Left ventricle myocardium inferior (tissue), 1 donor: ENCODE measurements at regions not wholly inside any gene's neighbourhood (a gene's known extent, or its start where the extent isn't known, plus 50 kb on each side); places are given as distances from the start of the nearest gene placed in this dataset.
"Not testable (repeated sequence)": the region's sequence is repeated elsewhere in the genome, so short reads cannot be mapped to it uniquely, and the experiment has no call there.

Experiments
- DNase-seq: peaks from one replicate; pipeline ENCODE4 v3.0.0-alpha.2; 2020
- H3K27ac ChIP-seq: fragments of 200-600 bp; replicated peaks from 2 replicates; pipeline ENCODE4 v1.8.0; 2021
- H3K27me3 ChIP-seq: fragments of 200-600 bp; 2 replicates; pipeline ENCODE4 v1.8.0; 2021; ENCODE audit warnings: low read depth
- H3K36me3 ChIP-seq: fragments of 200-600 bp; 2 replicates; pipeline ENCODE4 v1.8.0; 2021
- H3K4me1 ChIP-seq: fragments of 200-600 bp; 2 replicates; pipeline ENCODE4 v1.8.0; 2021
- H3K4me3 ChIP-seq: fragments of 200-600 bp; 2 replicates; pipeline ENCODE4 v1.8.0; 2021; ENCODE audit warnings: mild to moderate bottlenecking, moderate library complexity
- H3K9me3 ChIP-seq: fragments of 200-600 bp; replicated peaks from 2 replicates; pipeline ENCODE4 v1.8.0; 2021
- intact Hi-C: fragments of 100-400 bp; cut with micrococcal nuclease; formaldehyde crosslinking; loops from one replicate; pipeline ENCODE4 v1.11.0; 2022
- TF ChIP-seq, protein P1 (sequence below): fragments of 200-600 bp; IDR thresholded peaks from 2 replicates; pipeline ENCODE4 v1.8.0; 2021; ENCODE audit warnings: antibody characterized with exemption, mild to moderate bottlenecking, borderline replicate concordance
- donor health status: DM: no; HTN: yes; CAD: no; lungs with severe emphysema.

GRCh38 chr16:66088681-66089080, 277.8 kb upstream of the CDH5 start:
- Histone ChIP-seq H3K4me1 (no peaks in the 10 kb centered on the region), H3K4me3 (no peak overlapping the region), H3K27me3 (no peaks in the 10 kb centered on the region), H3K9me3 (no peaks in the 10 kb centered on the region), H3K27ac (no peak overlapping the region), H3K36me3 (no peaks in the 10 kb centered on the region)
- intact Hi-C loops, result no loop called here
- TF ChIP-seq, protein P1, sequence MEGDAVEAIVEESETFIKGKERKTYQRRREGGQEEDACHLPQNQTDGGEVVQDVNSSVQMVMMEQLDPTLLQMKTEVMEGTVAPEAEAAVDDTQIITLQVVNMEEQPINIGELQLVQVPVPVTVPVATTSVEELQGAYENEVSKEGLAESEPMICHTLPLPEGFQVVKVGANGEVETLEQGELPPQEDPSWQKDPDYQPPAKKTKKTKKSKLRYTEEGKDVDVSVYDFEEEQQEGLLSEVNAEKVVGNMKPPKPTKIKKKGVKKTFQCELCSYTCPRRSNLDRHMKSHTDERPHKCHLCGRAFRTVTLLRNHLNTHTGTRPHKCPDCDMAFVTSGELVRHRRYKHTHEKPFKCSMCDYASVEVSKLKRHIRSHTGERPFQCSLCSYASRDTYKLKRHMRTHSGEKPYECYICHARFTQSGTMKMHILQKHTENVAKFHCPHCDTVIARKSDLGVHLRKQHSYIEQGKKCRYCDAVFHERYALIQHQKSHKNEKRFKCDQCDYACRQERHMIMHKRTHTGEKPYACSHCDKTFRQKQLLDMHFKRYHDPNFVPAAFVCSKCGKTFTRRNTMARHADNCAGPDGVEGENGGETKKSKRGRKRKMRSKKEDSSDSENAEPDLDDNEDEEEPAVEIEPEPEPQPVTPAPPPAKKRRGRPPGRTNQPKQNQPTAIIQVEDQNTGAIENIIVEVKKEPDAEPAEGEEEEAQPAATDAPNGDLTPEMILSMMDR, result no peak
- DNase-seq, result no peak

GRCh38 chr16:66087308-66087707, 279.2 kb upstream of the CDH5 start:
- intact Hi-C loops, result no loop called here
- Histone ChIP-seq H3K27ac (no peak overlapping the region), H3K36me3 (no peaks in the 10 kb centered on the region), H3K4me3 (no peak overlapping the region), H3K27me3 (no peaks in the 10 kb centered on the region), H3K9me3 (no peaks in the 10 kb centered on the region), H3K4me1 (no peaks in the 10 kb centered on the region)
- TF ChIP-seq, protein P1, result no peak
- DNase-seq, result no peak

DNA sequence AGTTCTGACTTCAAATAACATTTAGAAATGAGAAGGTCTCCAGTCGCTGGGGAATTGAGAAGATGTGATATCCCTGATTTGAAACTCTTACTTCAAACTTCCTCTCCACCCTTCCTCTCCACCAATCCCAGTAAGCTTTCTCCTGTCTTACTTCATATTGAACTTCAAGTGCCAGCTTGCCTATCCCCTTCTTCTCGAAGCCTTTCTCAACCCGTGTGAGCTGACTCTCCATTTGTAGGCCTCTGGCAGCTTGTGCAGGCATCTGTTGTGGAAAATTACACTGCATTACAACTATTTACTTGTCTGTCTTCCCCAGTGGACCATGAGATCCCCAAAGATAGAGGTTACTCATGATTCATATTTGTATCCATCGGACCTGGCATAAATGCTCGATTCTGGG, 280.8 kb upstream of the CDH5 start:
- H3K4me3 ChIP-seq, result no peak overlapping the region
- TF ChIP-seq, protein P1, result no peak

DNA sequence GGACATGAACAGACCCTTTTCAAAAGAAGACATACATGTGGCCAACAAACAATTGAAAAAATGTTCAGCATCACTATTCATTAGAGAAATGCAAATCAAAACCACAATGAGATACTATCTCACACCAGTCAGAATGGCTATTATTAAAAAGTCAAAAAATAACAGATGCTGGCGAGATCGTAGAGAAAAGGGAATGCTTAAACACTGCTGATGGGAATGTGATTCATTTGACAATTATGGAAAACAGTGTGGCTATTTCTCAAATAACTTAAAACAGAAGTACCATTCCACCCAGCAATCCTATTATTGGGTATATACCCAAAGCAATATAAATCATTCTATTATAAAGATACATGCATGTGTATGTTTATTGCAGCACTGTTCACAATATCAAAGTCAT, 281.8 kb upstream of the CDH5 start:
- H3K27ac ChIP-seq, H3K36me3 ChIP-seq, H3K27me3 ChIP-seq, intact Hi-C loops, H3K9me3 ChIP-seq, DNase-seq, H3K4me1 ChIP-seq, H3K4me3 ChIP-seq: not testable (repeated sequence)

More for the DNA sequence above, 280.8 kb upstream of the CDH5 start:
- H3K27ac ChIP-seq, result no peak overlapping the region
- DNase-seq, result no peak
- H3K27me3 ChIP-seq, result no peaks in the 10 kb centered on the region
- H3K4me1 ChIP-seq, result no peaks in the 10 kb centered on the region
- H3K36me3 ChIP-seq, result no peaks in the 10 kb centered on the region
- intact Hi-C loops, result no loop called here
- H3K9me3 ChIP-seq, result no peaks in the 10 kb centered on the region

DNA sequence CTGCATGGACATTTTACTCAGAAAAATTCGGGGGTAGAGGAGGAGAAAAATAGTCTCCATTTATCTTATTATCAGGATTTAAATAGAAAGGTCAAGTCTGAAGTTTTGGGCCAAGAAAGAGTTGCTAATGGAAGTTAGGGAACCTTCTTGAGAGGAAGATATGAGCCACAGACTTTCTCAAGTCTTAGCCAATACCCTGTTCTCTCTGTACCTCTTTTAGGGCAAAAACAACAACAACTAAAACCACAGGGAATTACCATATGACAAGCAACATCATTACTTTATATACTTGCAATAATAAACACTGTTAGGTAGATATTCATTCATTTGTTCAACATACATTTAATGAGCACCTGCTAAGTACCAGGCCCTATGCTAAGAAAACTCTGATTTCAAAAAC, 282.2 kb upstream of the CDH5 start:
- TF ChIP-seq, protein P1, result no peak
- H3K27me3 ChIP-seq, result no peaks in the 10 kb centered on the region
- no peaks in the 10 kb centered on the region for H3K4me1 ChIP-seq
- no peaks in the 10 kb centered on the region for H3K9me3 ChIP-seq
- H3K36me3 ChIP-seq, result no peaks in the 10 kb centered on the region
- DNase-seq, result no peak
- no peak overlapping the region for H3K27ac ChIP-seq
- intact Hi-C loops, result no loop called here
- H3K4me3 ChIP-seq, result no peak overlapping the region

DNA sequence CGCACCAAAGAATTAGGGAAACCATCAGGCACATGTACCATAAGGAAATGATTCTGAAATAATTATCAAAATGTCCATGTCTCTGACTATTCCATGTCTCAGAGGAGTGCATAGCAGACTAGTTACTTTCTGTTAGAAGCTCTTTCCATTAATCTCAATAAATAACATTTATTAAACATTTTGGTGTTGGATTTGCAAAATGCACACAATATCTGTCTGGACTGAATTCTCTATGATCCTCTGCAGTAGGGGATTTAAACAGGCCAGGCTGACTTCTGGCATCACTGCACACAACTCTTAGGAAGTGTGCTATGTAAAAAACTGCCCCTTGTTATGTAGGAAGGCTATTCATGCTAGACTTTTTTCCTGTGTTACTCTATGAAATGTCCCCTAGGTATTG, 283.3 kb upstream of the CDH5 start:
- no peak for DNase-seq
- TF ChIP-seq, protein P1, result no peak
- H3K4me1 ChIP-seq, result no peaks in the 10 kb centered on the region
- no peaks in the 10 kb centered on the region for H3K36me3 ChIP-seq
- no peaks in the 10 kb centered on the region for H3K9me3 ChIP-seq
- no peak overlapping the region for H3K4me3 ChIP-seq
- no peaks in the 10 kb centered on the region for H3K27me3 ChIP-seq
- no peak overlapping the region for H3K27ac ChIP-seq
- intact Hi-C loops, result no loop called here
